ENCODE measurements at regions not wholly inside any gene's neighbourhood (a gene's known extent, or its start where the extent isn't known, plus 50 kb on each side); places are given as distances from the start of the nearest gene placed in this dataset.

DNA sequence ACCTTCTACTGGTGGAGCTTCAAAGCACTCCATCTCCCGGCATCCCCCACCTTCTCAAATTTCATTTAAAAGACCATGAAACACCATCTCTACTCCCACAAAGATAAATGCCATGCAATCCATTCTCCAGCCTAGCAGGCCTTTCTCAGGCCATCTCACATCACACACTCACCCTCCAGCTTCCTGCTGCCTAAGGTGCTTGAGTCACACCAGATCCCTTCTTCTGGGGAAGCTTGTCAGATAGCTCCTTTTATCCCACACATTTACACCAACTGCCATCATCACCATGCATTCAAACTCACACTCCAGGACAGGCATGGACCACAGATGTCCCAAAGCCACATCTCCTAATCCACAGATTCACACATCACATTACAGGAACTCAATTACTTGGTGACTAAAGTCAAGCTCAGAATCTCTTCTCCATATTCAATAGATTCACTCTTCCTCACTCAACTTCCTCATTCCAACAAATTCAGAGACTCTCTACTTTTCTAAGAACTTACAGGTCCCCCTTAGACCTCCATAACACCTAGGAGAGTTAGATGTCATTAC, 292.5 kb downstream of the TNS1 start:
- no peak for DNase-seq (ENCODE audit: low read depth in 4 of 6, low spot score in 6 of 6)
- Histone ChIP-seq H3K36me3 (ENCODE audit: control insufficient read depth, insufficient read depth, low read length) (no peaks in the 10 kb centered on the region), H3K9me3 (ENCODE audit: control insufficient read depth, insufficient read depth, low read length) (no peaks in the 10 kb centered on the region), H3K27ac (ENCODE audit: low read depth, low read length) (no peak overlapping the region), H3K4me3 (ENCODE audit: low read depth, low read length) (no peak overlapping the region), H3K27me3 (ENCODE audit: control insufficient read depth, insufficient read depth, low read length) (no peaks in the 10 kb centered on the region), H3K4me1 (ENCODE audit: control insufficient read depth, insufficient read depth, low read length) (peaks cover 26% of the 10 kb centered on the region)
- 78% methylated on average over 1 of the region's 1 CpG for WGBS (ENCODE audit: insufficient coverage)

DNA sequence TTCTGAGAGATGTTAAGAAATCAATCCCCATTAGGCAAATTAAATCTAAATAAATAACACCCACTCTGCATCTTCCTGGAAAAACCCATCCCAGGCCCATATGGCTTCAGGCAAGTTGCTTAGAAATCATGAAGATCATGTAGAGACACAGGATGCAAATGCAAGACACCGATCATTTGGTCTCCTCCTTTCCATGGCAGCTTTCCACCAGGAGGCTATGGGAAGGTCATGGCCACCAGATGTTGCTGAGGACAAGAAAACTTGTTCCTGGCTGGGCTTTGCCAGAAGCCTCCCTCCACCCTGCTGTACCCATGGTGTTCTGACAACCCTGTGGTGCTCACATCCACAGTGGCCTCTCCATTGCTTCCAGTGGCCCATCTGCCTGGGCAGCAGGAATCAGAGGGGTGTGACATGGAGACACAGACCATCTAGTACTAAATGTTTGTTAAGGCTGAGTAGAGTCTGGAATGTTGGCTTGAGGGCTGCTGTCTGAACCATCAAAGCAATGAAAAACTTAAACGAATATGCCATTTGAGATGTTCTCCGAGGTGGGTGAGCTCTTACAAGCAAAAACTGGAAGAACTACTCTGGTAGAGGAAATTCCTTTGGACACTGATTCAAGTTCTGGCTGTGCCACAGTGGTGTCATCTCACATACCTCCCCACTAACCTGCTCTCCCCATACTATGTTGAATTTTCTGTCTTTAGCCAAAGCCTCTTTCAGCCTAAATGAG, 293.2 kb downstream of the TNS1 start:
- Histone ChIP-seq H3K27ac (ENCODE audit: low read depth, low read length) (no peak overlapping the region), H3K27me3 (ENCODE audit: control insufficient read depth, insufficient read depth, low read length) (no peaks in the 10 kb centered on the region), H3K9me3 (ENCODE audit: control insufficient read depth, insufficient read depth, low read length) (no peaks in the 10 kb centered on the region), H3K4me3 (ENCODE audit: low read depth, low read length) (no peak overlapping the region), H3K4me1 (ENCODE audit: control insufficient read depth, insufficient read depth, low read length) (peaks cover 20% of the 10 kb centered on the region), H3K36me3 (ENCODE audit: control insufficient read depth, insufficient read depth, low read length) (no peaks in the 10 kb centered on the region)
- no peak for DNase-seq (ENCODE audit: low read depth in 4 of 6, low spot score in 6 of 6)
- 60% methylated on average over 1 of the region's 3 CpGs for WGBS (ENCODE audit: insufficient coverage)

DNA sequence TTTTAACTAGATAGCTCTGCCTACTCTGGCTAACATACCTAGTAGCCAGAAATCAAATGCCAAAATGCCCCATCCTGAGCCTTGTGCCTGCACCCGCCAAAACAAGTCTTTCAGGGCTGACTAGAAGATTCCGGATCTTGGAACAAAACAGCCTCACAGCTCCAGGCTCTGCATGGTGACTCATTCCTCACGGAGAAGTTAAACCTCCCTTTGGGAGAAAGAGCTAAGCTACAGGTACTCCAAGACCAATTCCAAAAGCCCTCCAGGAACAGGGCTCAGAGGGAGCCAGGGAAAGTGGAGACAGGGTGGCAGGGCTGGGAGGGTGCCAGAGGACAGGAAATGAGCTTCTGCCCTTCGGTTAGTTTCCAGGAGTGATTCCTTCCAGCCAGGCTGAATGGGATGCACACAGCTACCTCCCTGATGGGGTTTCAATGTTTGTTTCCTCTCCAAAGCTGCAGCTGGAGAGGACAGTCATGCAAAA, 295.6 kb downstream of the TNS1 start:
- WGBS (ENCODE audit: insufficient coverage), result 38% methylated on average over 2 of the region's 4 CpGs
- no peaks in the 10 kb centered on the region for H3K9me3 ChIP-seq (ENCODE audit: control insufficient read depth, insufficient read depth, low read length)
- H3K36me3 ChIP-seq (ENCODE audit: control insufficient read depth, insufficient read depth, low read length), result no peaks in the 10 kb centered on the region
- no peak for DNase-seq (ENCODE audit: low read depth in 4 of 6, low spot score in 6 of 6)
- no peaks in the 10 kb centered on the region for H3K4me1 ChIP-seq (ENCODE audit: control insufficient read depth, insufficient read depth, low read length)
- H3K4me3 ChIP-seq (ENCODE audit: low read depth, low read length), result no peak overlapping the region
- H3K27me3 ChIP-seq (ENCODE audit: control insufficient read depth, insufficient read depth, low read length), result no peaks in the 10 kb centered on the region
- no peak overlapping the region for H3K27ac ChIP-seq (ENCODE audit: low read depth, low read length)

DNA sequence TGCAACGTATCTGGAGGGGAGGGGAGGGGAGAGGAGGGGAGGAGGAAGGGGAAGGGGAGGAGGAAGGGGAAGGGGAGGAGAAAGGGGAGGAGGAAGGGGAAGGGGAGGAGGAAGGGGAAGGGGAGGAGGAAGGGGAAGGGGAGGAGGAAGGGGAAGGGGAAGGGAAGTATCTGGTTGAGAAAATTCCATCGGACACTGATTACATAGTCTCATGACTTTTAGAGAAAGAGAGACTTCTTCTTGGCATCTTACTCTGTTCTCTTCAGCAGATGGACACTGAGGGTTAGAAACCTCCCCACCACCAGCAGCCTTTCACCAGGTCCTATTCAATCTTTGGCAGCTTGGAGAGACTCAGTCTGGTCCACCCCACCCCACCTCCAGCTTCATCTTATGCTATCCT, 296.3 kb downstream of the TNS1 start:
- Histone ChIP-seq H3K36me3 (ENCODE audit: control insufficient read depth, insufficient read depth, low read length) (no peaks in the 10 kb centered on the region), H3K4me1 (ENCODE audit: control insufficient read depth, insufficient read depth, low read length) (no peaks in the 10 kb centered on the region), H3K4me3 (ENCODE audit: low read depth, low read length) (no peak overlapping the region), H3K27me3 (ENCODE audit: control insufficient read depth, insufficient read depth, low read length) (no peaks in the 10 kb centered on the region), H3K9me3 (ENCODE audit: control insufficient read depth, insufficient read depth, low read length) (no peaks in the 10 kb centered on the region), H3K27ac (ENCODE audit: low read depth, low read length) (no peak overlapping the region)
- DNase-seq (ENCODE audit: low read depth in 4 of 6, low spot score in 6 of 6), result no peak
- WGBS (ENCODE audit: insufficient coverage), result 67% methylated on average over 1 of the region's 2 CpGs

DNA sequence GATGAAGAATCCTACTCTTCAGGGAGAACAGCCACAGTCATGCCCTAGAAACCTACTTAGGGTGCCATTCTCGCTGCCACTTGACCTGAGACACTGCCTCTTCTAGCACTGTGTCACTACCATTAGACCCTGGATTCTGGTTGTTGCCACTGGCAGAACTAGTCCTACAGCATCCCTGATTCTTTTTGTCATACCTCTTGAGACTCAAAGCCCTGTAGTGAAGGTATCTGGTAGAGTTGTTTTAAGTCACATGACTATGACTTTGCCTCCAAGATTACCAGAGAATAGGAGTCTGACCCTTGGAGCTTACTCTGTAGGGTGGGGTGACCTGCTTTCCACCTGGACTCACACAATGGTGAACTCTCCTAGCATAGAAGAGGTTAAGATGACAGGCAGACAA, 296.7 kb downstream of the TNS1 start:
- Histone ChIP-seq H3K4me3 (ENCODE audit: low read depth, low read length) (no peak overlapping the region), H3K9me3 (ENCODE audit: control insufficient read depth, insufficient read depth, low read length) (no peaks in the 10 kb centered on the region), H3K27ac (ENCODE audit: low read depth, low read length) (no peak overlapping the region), H3K4me1 (ENCODE audit: control insufficient read depth, insufficient read depth, low read length) (no peaks in the 10 kb centered on the region), H3K27me3 (ENCODE audit: control insufficient read depth, insufficient read depth, low read length) (no peaks in the 10 kb centered on the region), H3K36me3 (ENCODE audit: control insufficient read depth, insufficient read depth, low read length) (no peaks in the 10 kb centered on the region)
- DNase-seq (ENCODE audit: low read depth in 4 of 6, low spot score in 6 of 6), result no peak
- 100% methylated on average over 1 of the region's 1 CpG for WGBS (ENCODE audit: insufficient coverage)

DNA sequence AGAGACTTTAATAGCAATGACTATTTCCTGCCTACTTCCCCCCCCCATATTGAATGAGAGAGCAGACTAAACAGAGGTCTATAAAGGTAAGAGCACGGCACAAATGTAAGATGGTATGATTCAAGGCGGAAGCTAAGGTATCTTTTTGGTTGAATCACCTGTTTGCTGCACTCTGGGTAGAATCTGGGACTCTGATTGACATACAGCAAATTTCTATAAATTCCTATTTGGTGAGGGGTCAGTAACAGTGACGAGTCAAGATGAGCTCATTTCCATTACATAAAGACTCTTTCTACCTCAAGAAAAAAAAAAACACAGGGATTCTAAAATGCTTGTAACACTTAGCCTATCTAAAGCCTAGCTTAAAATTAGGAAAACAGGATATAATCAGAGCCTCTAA, 297.3 kb downstream of the TNS1 start:
- no peak overlapping the region for H3K4me3 ChIP-seq (ENCODE audit: low read depth, low read length)
- no peaks in the 10 kb centered on the region for H3K27me3 ChIP-seq (ENCODE audit: control insufficient read depth, insufficient read depth, low read length)
- H3K27ac ChIP-seq (ENCODE audit: low read depth, low read length), result no peak overlapping the region
- no peaks in the 10 kb centered on the region for H3K4me1 ChIP-seq (ENCODE audit: control insufficient read depth, insufficient read depth, low read length)
- DNase-seq (ENCODE audit: low read depth in 4 of 6, low spot score in 6 of 6), result no peak
- no peaks in the 10 kb centered on the region for H3K9me3 ChIP-seq (ENCODE audit: control insufficient read depth, insufficient read depth, low read length)
- no CpG with 5 or more reads among the region's 3 CpGs for WGBS (ENCODE audit: insufficient coverage)
- H3K36me3 ChIP-seq (ENCODE audit: control insufficient read depth, insufficient read depth, low read length), result no peaks in the 10 kb centered on the region

DNA sequence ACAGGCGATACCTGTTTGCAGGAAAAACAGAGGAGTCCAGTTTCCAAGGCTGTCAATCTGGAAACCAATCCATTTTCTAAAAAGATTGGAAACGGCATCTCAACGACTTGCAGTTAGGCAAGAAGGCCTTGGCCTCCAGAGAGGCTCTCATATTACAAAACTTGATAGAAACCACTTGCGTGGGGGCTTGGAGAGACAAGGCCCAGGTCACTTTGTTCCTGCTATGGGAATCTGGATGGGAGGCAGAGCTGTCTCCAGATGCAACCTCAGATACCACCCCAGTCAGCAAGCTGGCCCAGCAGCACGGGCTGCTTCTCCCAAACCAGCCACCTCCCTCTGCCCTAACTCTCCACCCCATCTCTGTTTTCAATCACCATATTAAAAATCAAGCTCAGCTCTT, 298.8 kb downstream of the TNS1 start:
- Histone ChIP-seq H3K27ac (ENCODE audit: low read depth, low read length) (no peak overlapping the region), H3K36me3 (ENCODE audit: control insufficient read depth, insufficient read depth, low read length) (no peaks in the 10 kb centered on the region), H3K27me3 (ENCODE audit: control insufficient read depth, insufficient read depth, low read length) (no peaks in the 10 kb centered on the region), H3K4me1 (ENCODE audit: control insufficient read depth, insufficient read depth, low read length) (no peaks in the 10 kb centered on the region), H3K9me3 (ENCODE audit: control insufficient read depth, insufficient read depth, low read length) (no peaks in the 10 kb centered on the region), H3K4me3 (ENCODE audit: low read depth, low read length) (no peak overlapping the region)
- WGBS (ENCODE audit: insufficient coverage), result 100% methylated on average over 3 of the region's 5 CpGs
- no peak for DNase-seq (ENCODE audit: low read depth in 4 of 6, low spot score in 6 of 6)

DNA sequence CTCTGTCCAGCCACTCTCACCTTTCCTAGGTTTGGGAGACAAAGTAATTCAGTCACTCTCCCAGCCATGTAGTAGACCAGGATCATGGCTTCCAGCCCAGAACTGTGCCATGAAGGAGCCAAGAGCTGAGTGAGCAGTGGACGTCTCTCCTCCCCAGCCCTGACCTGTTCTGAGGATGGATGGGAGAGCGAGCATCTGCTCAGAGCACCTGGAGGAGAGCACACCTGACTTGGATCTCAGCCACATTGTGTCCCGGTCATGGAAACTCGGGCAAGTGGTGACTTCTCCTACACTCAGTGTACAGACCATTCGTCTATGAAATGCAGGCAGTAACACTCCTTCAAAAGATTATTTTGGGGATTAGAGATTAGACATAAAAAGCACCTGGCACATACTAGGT, 299.7 kb downstream of the TNS1 start:
- H3K4me3 ChIP-seq (ENCODE audit: low read depth, low read length), result no peak overlapping the region
- H3K27ac ChIP-seq (ENCODE audit: low read depth, low read length), result no peak overlapping the region
- H3K36me3 ChIP-seq (ENCODE audit: control insufficient read depth, insufficient read depth, low read length), result no peaks in the 10 kb centered on the region
- 85% methylated on average over 2 of the region's 5 CpGs for WGBS (ENCODE audit: insufficient coverage)
- no peaks in the 10 kb centered on the region for H3K4me1 ChIP-seq (ENCODE audit: control insufficient read depth, insufficient read depth, low read length)
- no peak for DNase-seq (ENCODE audit: low read depth in 4 of 6, low spot score in 6 of 6)
- H3K9me3 ChIP-seq (ENCODE audit: control insufficient read depth, insufficient read depth, low read length), result no peaks in the 10 kb centered on the region
- no peaks in the 10 kb centered on the region for H3K27me3 ChIP-seq (ENCODE audit: control insufficient read depth, insufficient read depth, low read length)

DNA sequence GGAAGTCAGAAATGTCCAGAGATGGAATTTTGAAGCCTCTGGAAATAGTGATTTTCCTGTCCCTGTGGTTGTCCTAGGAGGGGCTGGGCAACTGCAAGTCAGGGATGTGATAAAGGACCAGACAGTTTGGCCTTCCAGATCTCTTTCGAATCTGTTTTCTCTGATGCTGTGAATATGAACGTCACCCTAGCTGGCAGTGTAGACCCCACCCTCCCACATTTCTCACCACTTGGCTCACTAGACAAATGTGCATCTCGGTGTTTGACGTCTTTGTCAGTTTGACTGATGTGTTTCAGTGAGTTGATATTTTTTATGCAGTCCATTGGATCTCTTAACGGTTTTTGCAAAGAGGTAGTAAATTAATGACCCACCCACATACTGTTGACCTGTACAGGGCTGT, 301.2 kb downstream of the TNS1 start:
- Histone ChIP-seq H3K9me3 (ENCODE audit: control insufficient read depth, insufficient read depth, low read length) (no peaks in the 10 kb centered on the region), H3K27me3 (ENCODE audit: control insufficient read depth, insufficient read depth, low read length) (no peaks in the 10 kb centered on the region), H3K27ac (ENCODE audit: low read depth, low read length) (no peak overlapping the region), H3K36me3 (ENCODE audit: control insufficient read depth, insufficient read depth, low read length) (no peaks in the 10 kb centered on the region), H3K4me1 (ENCODE audit: control insufficient read depth, insufficient read depth, low read length) (no peaks in the 10 kb centered on the region), H3K4me3 (ENCODE audit: low read depth, low read length) (no peak overlapping the region)
- no CpG with 5 or more reads among the region's 5 CpGs for WGBS (ENCODE audit: insufficient coverage)
- DNase-seq (ENCODE audit: low read depth in 4 of 6, low spot score in 6 of 6), result no peak

DNA sequence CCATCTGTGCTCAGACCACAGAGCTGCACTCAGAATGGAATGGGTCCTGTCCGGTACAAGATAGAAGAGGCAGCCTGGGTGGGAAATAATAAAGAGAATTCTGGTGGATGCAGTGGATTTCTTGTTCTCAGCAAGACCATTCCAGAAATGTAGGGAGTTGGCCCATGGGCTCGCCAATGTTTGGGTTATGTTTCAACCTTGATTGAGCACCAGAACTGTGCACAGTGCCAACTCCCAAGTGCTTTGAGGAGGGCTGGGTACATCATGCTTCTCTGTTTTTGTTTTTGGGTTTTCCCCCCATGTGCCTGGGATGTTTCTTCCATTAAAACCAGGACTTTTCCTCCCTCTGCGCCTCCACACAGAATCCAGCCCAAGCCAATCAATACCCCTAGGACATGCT, 304.1 kb downstream of the TNS1 start:
- H3K4me3 ChIP-seq (ENCODE audit: low read depth, low read length), result no peak overlapping the region
- no peak for DNase-seq (ENCODE audit: low read depth in 4 of 6, low spot score in 6 of 6)
- no peaks in the 10 kb centered on the region for H3K9me3 ChIP-seq (ENCODE audit: control insufficient read depth, insufficient read depth, low read length)
- WGBS (ENCODE audit: insufficient coverage), result 72% methylated on average over 2 of the region's 3 CpGs
- H3K4me1 ChIP-seq (ENCODE audit: control insufficient read depth, insufficient read depth, low read length), result no peaks in the 10 kb centered on the region
- no peaks in the 10 kb centered on the region for H3K27me3 ChIP-seq (ENCODE audit: control insufficient read depth, insufficient read depth, low read length)
- H3K36me3 ChIP-seq (ENCODE audit: control insufficient read depth, insufficient read depth, low read length), result no peaks in the 10 kb centered on the region
- H3K27ac ChIP-seq (ENCODE audit: low read depth, low read length), result no peak overlapping the region

All from spinal cord (tissue), 9 donors.